A172 (cell line): ENCODE measurements at regions not wholly inside any gene's neighbourhood (a gene's known extent, or its start where the extent isn't known, plus 50 kb on each side); places are given as distances from the start of the nearest gene placed in this dataset.

ENCODE experiments used
- DNase-seq: peaks from one replicate; pipeline ENCODE4 v3.0.0-alpha.2; 2015; ENCODE audit warnings: low spot score

- DNase-seq, result no peak
These were observed 204.2 kb upstream of the KLF4 start for GRCh38 chr9:107693625-107694326.

DNA sequence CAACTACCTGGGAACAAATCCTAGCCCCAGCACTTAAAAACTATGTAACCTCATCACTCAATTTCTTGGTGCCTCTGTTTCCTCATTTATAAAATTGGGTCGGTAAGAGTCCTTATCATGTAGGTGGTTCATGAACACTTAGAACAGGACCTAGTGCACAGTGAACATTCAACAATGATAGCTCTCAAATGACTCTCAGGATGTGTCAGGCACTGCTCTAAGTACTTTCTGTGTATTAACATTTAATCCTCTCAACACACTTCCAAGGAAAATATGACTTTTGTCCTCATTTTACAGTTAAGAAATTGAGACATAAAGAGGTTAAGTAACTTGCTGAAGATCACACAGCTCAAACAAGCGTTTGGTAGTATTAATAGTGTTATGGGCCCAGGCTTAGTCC lies 202.1 kb upstream of the KLF4 start:
- no peak for DNase-seq

- no peak for DNase-seq
These were observed 200.5 kb upstream of the KLF4 start for GRCh38 chr9:107690021-107690420.

- DNase-seq, result no peak
These were observed 199.2 kb upstream of the KLF4 start for GRCh38 chr9:107688728-107689127.

GRCh38 chr9:107685901-107686300 lies 196.3 kb upstream of the KLF4 start:
- DNase-seq, result no peak

- DNase-seq, result no peak
These were observed 195.8 kb upstream of the KLF4 start for GRCh38 chr9:107685376-107685775.

GRCh38 chr9:107684224-107684623 lies 194.7 kb upstream of the KLF4 start:
- DNase-seq, result peak; percentile 24

DNA sequence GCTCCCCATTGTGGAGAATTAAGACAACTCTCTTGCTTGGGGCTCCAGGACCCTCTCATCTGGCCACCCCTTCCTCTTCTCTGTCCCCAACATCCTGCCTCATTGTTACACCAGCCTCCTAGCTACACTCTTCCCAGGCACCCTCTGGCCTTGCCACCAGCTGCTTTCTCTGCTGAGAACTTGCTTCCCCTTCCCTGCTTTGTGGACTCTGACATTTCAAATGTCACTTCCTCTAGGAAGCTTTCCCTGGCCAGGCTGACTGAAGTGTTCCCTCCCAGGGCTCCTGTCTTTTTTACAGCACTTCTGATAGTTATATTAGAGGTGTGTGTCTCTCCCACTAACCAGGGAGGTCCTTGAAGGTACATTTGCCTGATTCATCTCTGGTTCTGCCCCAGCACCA lies 194.0 kb upstream of the KLF4 start:
- no peak for DNase-seq

- no peak for DNase-seq
These were observed 192.4 kb upstream of the KLF4 start for GRCh38 chr9:107681988-107682387.

- DNase-seq, result no peak
These were observed 186.0 kb upstream of the KLF4 start for GRCh38 chr9:107675351-107676259.

DNA sequence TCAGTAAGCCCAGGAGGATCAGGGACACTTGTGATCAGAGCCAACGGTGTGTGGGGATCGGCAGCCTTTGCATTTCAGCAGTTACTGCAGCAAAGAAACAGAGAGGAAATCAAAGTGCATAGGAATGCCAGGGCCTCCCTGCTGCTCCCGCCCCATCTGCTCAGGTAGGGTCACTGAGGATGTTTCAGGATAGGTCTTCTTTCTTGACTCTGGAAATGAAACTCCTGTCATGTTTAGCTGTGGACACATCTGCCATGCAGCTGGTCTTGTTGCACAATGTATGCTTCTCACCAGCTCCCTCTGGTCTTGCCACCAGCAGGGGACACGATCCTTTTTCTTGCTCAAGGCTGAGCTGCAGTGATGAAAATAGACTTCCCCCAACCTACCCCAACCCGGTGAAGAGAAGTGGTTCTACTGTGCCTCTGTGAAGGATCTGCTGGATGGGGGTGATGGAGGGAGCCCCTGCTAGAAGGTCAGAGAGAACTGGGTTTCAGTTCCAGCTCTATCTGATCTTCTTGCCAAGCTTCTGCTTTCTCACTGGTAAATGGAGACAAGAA lies 185.2 kb upstream of the KLF4 start:
- DNase-seq, result no peak

DNA sequence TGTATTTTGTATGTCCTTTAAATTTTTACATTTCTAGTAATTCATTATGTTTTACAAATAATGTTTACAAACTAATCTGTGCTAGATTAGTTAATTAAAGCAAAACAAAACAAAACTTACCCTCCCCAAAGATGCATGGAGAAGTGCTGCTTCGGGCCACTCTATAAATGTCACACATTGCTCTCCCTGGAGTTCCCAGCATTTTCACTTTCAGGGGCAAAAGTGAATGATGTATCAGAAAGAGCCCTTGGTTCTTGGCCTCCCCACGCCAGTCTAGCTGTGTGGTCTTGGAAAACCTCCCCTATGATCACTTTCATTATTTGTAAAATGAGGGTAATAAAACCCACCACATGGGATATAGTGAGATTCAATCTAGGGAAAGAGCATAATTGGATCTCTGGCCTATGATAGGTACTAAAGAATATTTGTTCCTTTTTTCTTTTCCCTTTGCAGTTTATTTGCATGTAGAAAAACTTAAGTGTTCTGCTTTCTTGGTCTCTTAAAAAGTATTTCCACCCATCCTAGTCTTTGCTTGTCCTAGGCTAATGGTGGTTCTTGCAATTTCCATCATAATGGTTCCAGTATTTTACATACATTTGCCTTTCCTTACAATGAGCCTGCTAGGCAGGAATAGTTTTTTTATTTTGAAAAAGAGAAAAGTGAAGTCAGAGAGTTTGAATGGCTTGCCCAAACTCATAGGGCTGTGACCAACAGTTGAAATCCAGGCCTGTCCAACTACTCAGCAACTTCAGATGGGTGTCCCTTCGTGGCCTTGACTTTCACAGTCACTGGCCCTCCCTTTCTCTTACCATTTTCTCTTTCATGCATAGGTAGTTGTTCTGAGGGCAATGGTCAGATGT lies 184.5 kb upstream of the KLF4 start:
- DNase-seq, result no peak

DNA sequence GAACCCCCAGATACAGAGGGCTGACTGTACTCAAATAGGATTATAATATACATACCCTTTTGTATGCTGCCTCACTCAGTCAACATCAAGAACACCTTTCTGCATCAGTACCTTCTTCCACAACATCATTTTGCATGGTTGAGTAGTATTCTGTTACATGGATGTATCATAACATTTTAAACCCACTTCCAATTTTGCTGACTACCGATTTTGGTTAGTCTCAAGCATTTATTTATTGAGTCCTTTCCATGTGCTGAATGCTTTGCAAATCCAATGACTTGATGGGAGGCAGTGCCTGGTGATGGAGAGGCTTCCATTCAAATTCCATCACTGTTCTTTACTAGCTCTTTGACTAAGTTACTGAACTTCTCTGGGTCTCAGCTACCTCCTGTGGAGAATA lies 182.0 kb upstream of the KLF4 start:
- DNase-seq, result no peak

- DNase-seq, result no peak
These were observed 179.9 kb upstream of the KLF4 start for GRCh38 chr9:107669422-107669821.

- no peak for DNase-seq
These were observed 177.9 kb upstream of the KLF4 start for GRCh38 chr9:107667231-107668070.

DNA sequence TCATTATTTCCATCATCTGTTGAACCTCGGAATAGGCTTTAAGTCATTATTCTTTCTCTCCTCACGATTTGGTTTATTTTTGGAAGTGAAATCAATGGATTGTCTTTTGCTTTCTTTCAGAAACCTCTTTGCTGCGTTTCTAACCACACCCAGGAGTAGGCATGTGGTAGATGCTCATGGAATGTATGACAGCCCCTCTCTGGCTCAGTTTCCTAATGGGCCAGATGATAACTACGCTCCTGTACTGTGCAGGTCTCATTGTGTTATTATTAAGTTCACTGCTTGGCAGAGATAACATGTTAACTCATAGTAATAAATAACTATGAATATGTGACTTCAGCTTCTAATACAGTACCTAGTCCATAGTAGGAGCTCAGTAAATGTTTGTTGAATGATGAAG lies 175.5 kb upstream of the KLF4 start:
- no peak for DNase-seq

DNA sequence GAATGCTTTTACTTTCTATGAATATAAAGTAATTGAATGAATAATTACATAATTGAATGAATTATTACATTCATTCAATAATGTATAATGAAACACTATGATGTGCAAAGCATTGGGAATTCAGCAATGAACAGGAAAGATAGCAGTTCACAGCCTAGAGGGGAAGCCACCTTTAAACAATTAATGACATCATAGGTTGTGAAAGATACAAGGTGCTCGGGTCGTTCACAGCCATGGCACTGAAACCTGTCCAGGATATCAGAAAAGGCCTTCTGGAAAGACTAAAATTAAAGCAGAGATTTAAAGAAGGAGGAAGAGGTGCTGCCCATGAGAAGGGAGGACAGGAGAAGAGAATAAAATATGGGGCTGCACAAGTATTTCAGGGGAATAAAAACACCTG lies 171.4 kb upstream of the KLF4 start:
- DNase-seq, result no peak

DNA sequence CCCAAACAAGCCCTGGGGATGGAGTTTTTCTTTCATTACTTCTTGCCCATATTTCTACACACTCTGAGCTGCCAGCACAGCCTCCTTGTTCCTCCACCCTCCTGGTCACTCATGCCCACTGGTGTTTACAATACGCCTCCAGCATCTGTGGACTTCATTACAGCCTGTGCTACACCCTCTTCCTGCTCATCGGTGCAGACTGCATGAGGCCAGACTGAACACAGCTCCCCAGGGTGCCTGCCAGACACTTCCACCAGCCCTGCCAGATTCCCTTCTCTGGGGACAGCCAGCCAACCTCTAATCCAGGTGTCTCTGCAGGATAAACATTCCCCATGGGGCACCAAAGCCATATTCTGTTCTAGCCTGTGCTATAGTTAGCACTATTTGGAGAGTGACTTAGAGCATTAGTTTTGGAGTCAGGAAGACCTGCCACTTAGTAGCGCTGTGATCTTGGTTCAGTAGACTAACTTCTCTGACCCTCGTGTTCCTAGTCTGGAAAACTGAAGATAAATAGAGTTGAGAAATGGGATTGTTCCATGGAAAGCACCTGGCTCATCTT lies 163.8 kb upstream of the KLF4 start:
- no peak for DNase-seq

GRCh38 chr9:107650995-107651394 lies 161.4 kb upstream of the KLF4 start:
- DNase-seq, result no peak

GRCh38 chr9:107650321-107650720 lies 160.8 kb upstream of the KLF4 start:
- DNase-seq, result no peak
